NB4 (cell line): ENCODE measurements at regions not wholly inside any gene's neighbourhood (a gene's known extent, or its start where the extent isn't known, plus 50 kb on each side); places are given as distances from the start of the nearest gene placed in this dataset.
A peak's percentile ranks its signal among the peaks of the same experiment; 100 is the strongest.
"Not testable (repeated sequence)": the region's sequence is repeated elsewhere in the genome, so short reads cannot be mapped to it uniquely, and the experiment has no call there.

ENCODE experiments used
- DNase-seq: peaks from one replicate; pipeline ENCODE4 v3.0.0; 2010; ENCODE audit warnings: low read depth
- H3K4me3 ChIP-seq: one replicate; pipeline ENCODE4 v1.5.1; 2011; ENCODE audit warnings: mild to moderate bottlenecking, low read depth, low read length, moderate library complexity
- MYC ChIP-seq: IDR thresholded peaks from 2 replicates; pipeline ENCODE4 v1.6.1; 2011; ENCODE audit warnings: low read depth, low read length
- POLR2A ChIP-seq: IDR thresholded peaks from 2 replicates; pipeline ENCODE4 v1.6.1; 2011; ENCODE audit warnings: mild to moderate bottlenecking; ENCODE audit not compliant: insufficient read length; ENCODE audit errors: extremely low read depth
- TF ChIP-seq, protein P1 (sequence below): IDR thresholded peaks from one replicate; pipeline ENCODE4 v1.5.1; 2012; ENCODE audit warnings: low read depth, low read length
- TF ChIP-seq, protein P2 (sequence below): IDR thresholded peaks from 2 replicates; pipeline ENCODE4 v1.6.1; 2011; ENCODE audit warnings: low read depth, low read length

DNA sequence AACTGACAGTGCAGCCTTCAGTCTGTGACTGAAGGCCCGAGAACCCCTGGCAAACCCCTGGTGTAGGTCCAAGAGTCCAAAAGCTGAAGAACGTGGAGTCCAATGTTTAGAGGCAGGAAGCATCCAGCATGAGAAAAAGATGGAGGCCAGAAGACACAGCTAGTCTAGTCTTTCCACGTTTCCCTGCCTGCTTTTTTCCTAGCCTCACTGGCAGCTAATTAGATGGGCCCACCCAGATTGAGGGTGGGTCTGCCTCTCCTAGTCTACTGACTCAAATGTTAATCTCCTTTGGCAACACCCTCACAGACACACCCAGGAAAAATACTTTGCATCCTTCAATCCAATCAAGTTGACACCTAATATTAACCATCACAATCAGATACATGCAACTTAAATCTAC is 87.8 kb downstream of the TENT5D start:
- H3K4me3 ChIP-seq, DNase-seq: not testable (repeated sequence)

DNA sequence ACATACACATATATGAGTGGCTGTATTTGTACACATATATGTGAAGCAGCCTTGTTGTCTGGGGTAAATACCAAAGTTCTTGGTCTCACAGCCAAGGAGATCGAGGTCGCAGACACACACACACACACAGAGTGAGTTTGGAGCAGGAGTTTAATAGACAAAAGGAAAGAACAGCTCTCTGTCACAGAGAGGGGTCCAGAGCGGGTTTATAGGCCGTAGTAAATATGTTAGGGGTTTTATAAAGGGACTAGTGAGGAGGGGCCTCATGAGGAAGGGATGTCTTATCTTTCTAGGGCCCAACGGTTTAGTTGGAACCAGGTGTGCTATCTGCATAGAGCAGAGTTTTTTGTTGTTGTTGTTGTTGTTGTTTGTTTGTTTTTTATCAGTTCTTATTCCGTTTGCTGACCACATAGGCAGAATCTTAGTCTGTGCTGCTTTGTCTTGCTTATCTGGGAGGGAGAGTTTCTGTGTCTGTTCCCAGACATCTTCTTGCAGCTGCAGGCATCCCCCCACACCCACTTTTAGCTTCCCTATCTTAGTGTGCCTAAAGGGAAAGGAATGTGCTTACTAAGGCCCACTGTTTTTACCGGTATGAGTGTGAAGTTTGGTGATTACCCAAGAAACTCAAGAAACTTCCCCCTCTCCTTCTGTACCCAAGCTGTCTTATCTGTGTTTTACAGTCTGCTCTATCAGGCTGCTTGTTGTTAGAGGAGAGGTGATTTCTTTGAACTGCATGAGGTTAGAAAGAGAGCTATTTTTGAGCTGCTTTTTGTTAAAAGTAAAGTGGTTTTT is 91.9 kb downstream of the TENT5D start:
- H3K4me3 ChIP-seq = no peak overlapping the region
- no peak for DNase-seq
- TF ChIP-seq, protein P1, sequence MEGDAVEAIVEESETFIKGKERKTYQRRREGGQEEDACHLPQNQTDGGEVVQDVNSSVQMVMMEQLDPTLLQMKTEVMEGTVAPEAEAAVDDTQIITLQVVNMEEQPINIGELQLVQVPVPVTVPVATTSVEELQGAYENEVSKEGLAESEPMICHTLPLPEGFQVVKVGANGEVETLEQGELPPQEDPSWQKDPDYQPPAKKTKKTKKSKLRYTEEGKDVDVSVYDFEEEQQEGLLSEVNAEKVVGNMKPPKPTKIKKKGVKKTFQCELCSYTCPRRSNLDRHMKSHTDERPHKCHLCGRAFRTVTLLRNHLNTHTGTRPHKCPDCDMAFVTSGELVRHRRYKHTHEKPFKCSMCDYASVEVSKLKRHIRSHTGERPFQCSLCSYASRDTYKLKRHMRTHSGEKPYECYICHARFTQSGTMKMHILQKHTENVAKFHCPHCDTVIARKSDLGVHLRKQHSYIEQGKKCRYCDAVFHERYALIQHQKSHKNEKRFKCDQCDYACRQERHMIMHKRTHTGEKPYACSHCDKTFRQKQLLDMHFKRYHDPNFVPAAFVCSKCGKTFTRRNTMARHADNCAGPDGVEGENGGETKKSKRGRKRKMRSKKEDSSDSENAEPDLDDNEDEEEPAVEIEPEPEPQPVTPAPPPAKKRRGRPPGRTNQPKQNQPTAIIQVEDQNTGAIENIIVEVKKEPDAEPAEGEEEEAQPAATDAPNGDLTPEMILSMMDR = no peak
- TF ChIP-seq MYC (no peak), POLR2A (no peak)
- TF ChIP-seq, protein P2, sequence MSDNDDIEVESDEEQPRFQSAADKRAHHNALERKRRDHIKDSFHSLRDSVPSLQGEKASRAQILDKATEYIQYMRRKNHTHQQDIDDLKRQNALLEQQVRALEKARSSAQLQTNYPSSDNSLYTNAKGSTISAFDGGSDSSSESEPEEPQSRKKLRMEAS = no peak

DNA sequence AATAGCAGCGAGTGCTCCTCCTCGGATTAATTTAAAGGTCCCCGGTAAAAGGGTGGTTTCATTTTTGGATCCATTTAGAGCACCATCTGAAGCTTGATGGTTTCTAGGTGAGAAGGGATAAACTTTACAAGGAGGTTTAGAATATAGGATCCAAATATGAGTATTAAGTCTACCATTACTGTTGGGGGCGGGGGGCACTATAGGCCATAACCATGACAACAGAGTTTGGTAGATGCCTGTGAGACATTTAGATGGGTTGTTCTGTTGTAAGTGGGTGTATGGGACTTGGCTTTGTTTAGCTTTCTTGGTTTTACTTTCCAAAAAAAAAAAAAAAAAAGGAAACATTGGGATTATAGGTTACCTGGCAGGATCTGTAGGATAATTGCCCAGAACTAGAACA is 92.7 kb downstream of the TENT5D start:
- H3K4me3 ChIP-seq = no peak overlapping the region
- TF ChIP-seq MYC = no peak
- TF ChIP-seq POLR2A = no peak
- TF ChIP-seq, protein P2 = no peak
- TF ChIP-seq, protein P1 = no peak
- DNase-seq = no peak

DNA sequence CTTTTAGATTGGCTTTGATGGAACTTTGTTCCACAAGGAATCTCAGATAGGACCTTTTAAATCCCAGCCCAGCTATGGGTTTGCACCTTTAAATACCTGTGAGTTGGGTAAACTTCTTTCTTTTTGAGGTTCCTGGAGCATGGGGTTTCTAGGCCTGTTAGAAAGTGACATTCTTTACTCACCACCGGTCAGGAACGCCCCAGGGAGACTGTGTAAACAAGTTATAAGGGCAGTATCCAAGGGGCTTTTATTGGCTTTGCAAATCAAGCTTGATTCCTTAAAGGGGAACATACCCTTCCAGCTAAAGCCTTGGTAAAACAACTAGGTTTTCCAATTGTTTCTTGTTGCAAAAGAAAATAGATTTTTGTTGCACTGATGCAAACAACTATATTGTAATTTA is 93.4 kb downstream of the TENT5D start:
- no peak for DNase-seq
- TF ChIP-seq, protein P1 = no peak
- TF ChIP-seq MYC (no peak), POLR2A (no peak)
- TF ChIP-seq, protein P2 = no peak
- no peak overlapping the region for H3K4me3 ChIP-seq

DNA sequence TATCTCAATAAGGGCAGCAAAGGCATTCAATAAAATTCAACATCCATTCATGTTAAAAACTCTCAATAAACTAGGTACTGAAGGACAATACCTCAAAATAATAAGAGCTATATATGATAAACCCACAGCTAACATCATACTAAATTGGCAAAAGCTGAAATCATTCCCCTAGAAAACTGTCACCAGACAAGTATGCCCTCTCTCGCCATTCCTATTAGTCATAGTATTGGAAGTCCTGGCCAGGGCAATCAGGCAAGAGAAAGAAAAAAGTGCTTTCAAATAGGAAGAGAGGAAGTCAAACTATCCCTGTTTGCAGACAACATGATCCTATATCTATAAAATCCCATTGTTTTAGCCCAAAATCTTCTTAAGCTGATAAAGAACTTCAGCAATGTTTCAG is 116.8 kb downstream of the TENT5D start:
- no peak overlapping the region for H3K4me3 ChIP-seq
- no peak for TF ChIP-seq MYC
- no peak for TF ChIP-seq POLR2A
- TF ChIP-seq, protein P1 = no peak
- TF ChIP-seq, protein P2 = no peak

DNA sequence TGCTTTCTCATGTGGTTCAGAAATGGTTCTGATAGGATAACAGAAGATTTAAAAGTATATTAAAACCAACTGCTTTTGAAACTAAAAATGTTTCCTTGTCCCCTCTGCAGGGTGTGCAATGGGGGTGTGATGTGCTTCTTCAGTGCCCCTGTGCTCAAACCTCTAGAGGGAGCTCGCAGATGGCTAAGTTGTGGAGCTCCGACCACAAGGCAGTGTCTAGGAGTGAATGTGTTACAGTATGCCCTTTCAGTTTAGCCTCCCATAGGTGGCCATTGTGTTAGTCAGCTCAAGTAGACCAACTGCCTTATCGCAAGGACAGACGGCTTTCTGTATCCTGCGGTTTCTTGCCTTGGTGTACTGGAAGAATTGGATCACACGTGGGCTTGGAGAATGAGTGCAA is 130.5 kb downstream of the TENT5D start:
- DNase-seq = peak; percentile 42
- TF ChIP-seq, protein P1 = peak; percentile 33
- TF ChIP-seq MYC (no peak), POLR2A (no peak)
- TF ChIP-seq, protein P2 = no peak
- no peak overlapping the region for H3K4me3 ChIP-seq

More for the DNA sequence above, 116.8 kb downstream of the TENT5D start:
- DNase-seq = no peak
